ENCODE measurements at regions not wholly inside any gene's neighbourhood (a gene's known extent, or its start where the extent isn't known, plus 50 kb on each side); places are given as distances from the start of the nearest gene placed in this dataset.
"Not testable (repeated sequence)": the region's sequence is repeated elsewhere in the genome, so short reads cannot be mapped to it uniquely, and the experiment has no call there.

- DNase-seq (ENCODE audit: insufficient read length, low spot score): no peak
- TF ChIP-seq POLR2A (IDR thresholded peaks at IDR 0.05; ENCODE audit: low read depth, low read length): no peak
- no peak for FAIRE-seq
These were observed 714.0 kb downstream of the MAFB start for GRCh38 chr20:39974966-39975501.

GRCh38 chr20:39968495-39968894 lies 720.5 kb downstream of the MAFB start:
- TF ChIP-seq POLR2A (IDR thresholded peaks at IDR 0.05; ENCODE audit: low read depth, low read length): no peak
- no peak for FAIRE-seq
- DNase-seq (ENCODE audit: insufficient read length, low spot score): no peak

GRCh38 chr20:39967806-39968205 lies 721.2 kb downstream of the MAFB start:
- DNase-seq (ENCODE audit: insufficient read length, low spot score) (no peak), FAIRE-seq (no peak)
- TF ChIP-seq POLR2A (IDR thresholded peaks at IDR 0.05; ENCODE audit: low read depth, low read length): no peak

- no peak for DNase-seq (ENCODE audit: insufficient read length, low spot score)
- TF ChIP-seq POLR2A (IDR thresholded peaks at IDR 0.05; ENCODE audit: low read depth, low read length): no peak
- FAIRE-seq: no peak
These were observed 727.3 kb downstream of the MAFB start for GRCh38 chr20:39961637-39962244.

GRCh38 chr20:39960522-39961428 lies 728.3 kb downstream of the MAFB start:
- no peak for TF ChIP-seq POLR2A (IDR thresholded peaks at IDR 0.05; ENCODE audit: low read depth, low read length)
- DNase-seq (ENCODE audit: insufficient read length, low spot score) (no peak), FAIRE-seq (no peak)

GRCh38 chr20:39957911-39958310 lies 731.1 kb downstream of the MAFB start:
- FAIRE-seq; DNase-seq (ENCODE audit: insufficient read length, low spot score): not testable (repeated sequence)

- no peak for TF ChIP-seq POLR2A (IDR thresholded peaks at IDR 0.05; ENCODE audit: low read depth, low read length)
These were observed 734.4 kb downstream of the MAFB start for GRCh38 chr20:39954621-39955020.

GRCh38 chr20:39946931-39947330 lies 742.1 kb downstream of the MAFB start:
- no peak for TF ChIP-seq POLR2A (IDR thresholded peaks at IDR 0.05; ENCODE audit: low read depth, low read length)
- DNase-seq (ENCODE audit: insufficient read length, low spot score) (no peak), FAIRE-seq (no peak)

More at GRCh38 chr20:39954621-39955020, 734.4 kb downstream of the MAFB start:
- DNase-seq (ENCODE audit: insufficient read length, low spot score) (no peak), FAIRE-seq (no peak)

- FAIRE-seq: no peak
- TF ChIP-seq POLR2A (IDR thresholded peaks at IDR 0.05; ENCODE audit: low read depth, low read length): no peak
These were observed 742.8 kb downstream of the MAFB start for GRCh38 chr20:39946053-39946810.

GRCh38 chr20:39944861-39945260 lies 744.2 kb downstream of the MAFB start:
- TF ChIP-seq POLR2A (IDR thresholded peaks at IDR 0.05; ENCODE audit: low read depth, low read length): no peak
- DNase-seq (ENCODE audit: insufficient read length, low spot score): no peak
- no peak for FAIRE-seq

More at GRCh38 chr20:39946053-39946810, 742.8 kb downstream of the MAFB start:
- no peak for DNase-seq (ENCODE audit: insufficient read length, low spot score)

- no peak for FAIRE-seq
- TF ChIP-seq POLR2A (IDR thresholded peaks at IDR 0.05; ENCODE audit: low read depth, low read length): no peak
- no peak for DNase-seq (ENCODE audit: insufficient read length, low spot score)
These were observed 745.7 kb downstream of the MAFB start for GRCh38 chr20:39943336-39943735.

- no peak for TF ChIP-seq POLR2A (IDR thresholded peaks at IDR 0.05; ENCODE audit: low read depth, low read length)
- DNase-seq (ENCODE audit: insufficient read length, low spot score): no peak
- no peak for FAIRE-seq
These were observed 747.8 kb downstream of the MAFB start for GRCh38 chr20:39941245-39941644.

- no peak for FAIRE-seq
- no peak for DNase-seq (ENCODE audit: insufficient read length, low spot score)
These were observed 749.7 kb downstream of the MAFB start for GRCh38 chr20:39939241-39939865.

More at GRCh38 chr20:39939241-39939865, 749.7 kb downstream of the MAFB start:
- no peak for TF ChIP-seq POLR2A (IDR thresholded peaks at IDR 0.05; ENCODE audit: low read depth, low read length)

Data from H54 (cell line).